ENCODE measurements at regions not wholly inside any gene's neighbourhood (a gene's known extent, or its start where the extent isn't known, plus 50 kb on each side); places are given as distances from the start of the nearest gene placed in this dataset.

DNA sequence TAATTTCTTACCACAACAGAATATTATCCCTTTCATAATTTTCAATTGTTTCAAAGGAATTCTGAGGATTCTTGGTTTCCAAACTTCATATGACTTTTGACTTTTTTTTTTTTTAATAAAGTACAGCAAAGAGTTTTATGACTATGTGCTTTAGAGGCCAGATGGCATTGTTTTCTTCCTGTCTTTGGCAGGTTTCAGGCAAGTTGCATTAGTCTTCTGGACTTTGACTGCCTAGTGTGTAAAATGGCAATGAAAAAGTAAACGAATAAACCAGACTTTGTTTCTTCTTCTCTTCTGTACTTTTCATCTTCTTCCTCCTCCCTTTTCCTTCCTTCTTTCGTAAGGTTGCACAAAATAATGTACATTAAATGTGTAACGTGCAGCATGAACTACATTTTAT is 172.6 kb upstream of the RBFOX1 start:
- TF ChIP-seq, protein P1, sequence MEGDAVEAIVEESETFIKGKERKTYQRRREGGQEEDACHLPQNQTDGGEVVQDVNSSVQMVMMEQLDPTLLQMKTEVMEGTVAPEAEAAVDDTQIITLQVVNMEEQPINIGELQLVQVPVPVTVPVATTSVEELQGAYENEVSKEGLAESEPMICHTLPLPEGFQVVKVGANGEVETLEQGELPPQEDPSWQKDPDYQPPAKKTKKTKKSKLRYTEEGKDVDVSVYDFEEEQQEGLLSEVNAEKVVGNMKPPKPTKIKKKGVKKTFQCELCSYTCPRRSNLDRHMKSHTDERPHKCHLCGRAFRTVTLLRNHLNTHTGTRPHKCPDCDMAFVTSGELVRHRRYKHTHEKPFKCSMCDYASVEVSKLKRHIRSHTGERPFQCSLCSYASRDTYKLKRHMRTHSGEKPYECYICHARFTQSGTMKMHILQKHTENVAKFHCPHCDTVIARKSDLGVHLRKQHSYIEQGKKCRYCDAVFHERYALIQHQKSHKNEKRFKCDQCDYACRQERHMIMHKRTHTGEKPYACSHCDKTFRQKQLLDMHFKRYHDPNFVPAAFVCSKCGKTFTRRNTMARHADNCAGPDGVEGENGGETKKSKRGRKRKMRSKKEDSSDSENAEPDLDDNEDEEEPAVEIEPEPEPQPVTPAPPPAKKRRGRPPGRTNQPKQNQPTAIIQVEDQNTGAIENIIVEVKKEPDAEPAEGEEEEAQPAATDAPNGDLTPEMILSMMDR (IDR thresholded peaks at IDR 0.05 in 2 of 3, conservative IDR thresholded peaks at IDR 0.05 in 1 of 3; ENCODE audit: borderline replicate concordance in 1 of 3, insufficient read depth in 1 of 3, low read depth in 2 of 3, low read length in 2 of 3), result no peak
- no peak for TF ChIP-seq SIN3A (IDR thresholded peaks at IDR 0.05; ENCODE audit: low read depth)
- no peak for TF ChIP-seq POLR2A (IDR thresholded peaks at IDR 0.05; ENCODE audit: borderline replicate concordance, extremely low read depth, insufficient read depth, insufficient read length)
- no peak for TF ChIP-seq EZH2 (IDR thresholded peaks at IDR 0.05)
- TF ChIP-seq EGR1 (IDR thresholded peaks at IDR 0.05; ENCODE audit: low read depth), result no peak
- no peak for TF ChIP-seq EZH2phosphoT487 (IDR thresholded peaks at IDR 0.05; ENCODE audit: borderline replicate concordance)
- no peak for TF ChIP-seq TCF7L2 (IDR thresholded peaks at IDR 0.05; ENCODE audit: borderline replicate concordance, extremely low read depth, insufficient read depth, insufficient read length)
- no peak for TF ChIP-seq CEBPB (IDR thresholded peaks at IDR 0.05; ENCODE audit: low read depth)
- TF ChIP-seq POLR2AphosphoS5 (IDR thresholded peaks at IDR 0.05; ENCODE audit: low read depth, low read length), result no peak
- TF ChIP-seq, protein P2, sequence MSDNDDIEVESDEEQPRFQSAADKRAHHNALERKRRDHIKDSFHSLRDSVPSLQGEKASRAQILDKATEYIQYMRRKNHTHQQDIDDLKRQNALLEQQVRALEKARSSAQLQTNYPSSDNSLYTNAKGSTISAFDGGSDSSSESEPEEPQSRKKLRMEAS (IDR thresholded peaks at IDR 0.05), result no peak
- no peak for TF ChIP-seq YY1 (IDR thresholded peaks at IDR 0.05; ENCODE audit: extremely low read depth, insufficient replicate concordance, low read depth, low read length)
- no peak for TF ChIP-seq ZNF274 (IDR thresholded peaks at IDR 0.05; ENCODE audit: low read depth, low read length)
